ENCODE measurements at regions not wholly inside any gene's neighbourhood (a gene's known extent, or its start where the extent isn't known, plus 50 kb on each side); places are given as distances from the start of the nearest gene placed in this dataset.

DNA sequence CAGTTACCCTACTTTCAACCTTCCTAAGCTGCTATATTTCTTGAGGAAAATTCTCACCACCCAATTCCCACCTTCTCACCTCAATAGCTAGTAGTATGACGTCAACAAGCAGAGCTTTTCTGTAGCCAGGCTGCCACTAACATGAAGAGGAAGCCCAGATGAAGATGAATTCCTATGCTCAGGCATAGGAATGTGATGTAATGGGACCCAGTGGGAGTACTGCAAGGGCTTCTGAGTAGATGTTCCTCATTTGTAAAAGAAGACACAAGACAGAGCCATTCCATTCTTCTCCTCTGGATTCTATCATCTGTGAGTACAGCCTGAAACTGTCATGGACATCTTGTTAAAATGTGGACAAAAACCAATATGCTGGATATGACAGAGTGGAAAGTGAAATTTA lies 81.6 kb upstream of the KLF3 start:
- TF ChIP-seq CTCF (IDR thresholded peaks at IDR 0.05), result no peak
- Histone ChIP-seq H3K27me3 (no peaks in the 10 kb centered on the region), H3K36me3 (no peaks in the 10 kb centered on the region), H3K27ac (peak overlapping the region in 1 of 10 donors; percentile 12), H3K9me3 (peaks cover 0 to 3% (median 0%) of the 10 kb centered on the region in 11 donors), H3K4me3 (no peak overlapping the region), H3K4me1 (peaks cover 0 to 34% (median 0%) of the 10 kb centered on the region in 9 donors)
- intact Hi-C loops (cut with DNase I), result no loop called here
- WGBS, 2 donors, result 46 to 68% methylated on average over 1 of the region's 1 CpG
- no peak for ATAC-seq
- DNase-seq, result no peak

GRCh38 chr4:38582889-38583470 lies 81.0 kb upstream of the KLF3 start:
- H3K27ac ChIP-seq, result peak overlapping the region in 1 of 10 donors; percentile 12
- ATAC-seq (no peak), DNase-seq (no peak)
- intact Hi-C loops (cut with DNase I), result no loop called here
- no peaks in the 10 kb centered on the region for H3K36me3 ChIP-seq
- peaks cover 0 to 34% (median 0%) of the 10 kb centered on the region in 9 donors for H3K4me1 ChIP-seq
- TF ChIP-seq CTCF (IDR thresholded peaks at IDR 0.05), result no peak
- no peak overlapping the region for H3K4me3 ChIP-seq
- 72 to 81% methylated on average over 3 of the region's 3 CpGs for WGBS, 2 donors
- H3K27me3 ChIP-seq, result no peaks in the 10 kb centered on the region
- H3K9me3 ChIP-seq, result peaks cover 0 to 3% (median 0%) of the 10 kb centered on the region in 11 donors

GRCh38 chr4:38585871-38586270 lies 78.1 kb upstream of the KLF3 start:
- Histone ChIP-seq H3K36me3 (no peaks in the 10 kb centered on the region), H3K9me3 (peaks cover 0 to 4% (median 0%) of the 10 kb centered on the region in 11 donors), H3K27ac (no peak overlapping the region), H3K4me3 (no peak overlapping the region), H3K4me1 (peaks cover 0 to 33% (median 0%) of the 10 kb centered on the region in 9 donors), H3K27me3 (no peaks in the 10 kb centered on the region)
- TF ChIP-seq CTCF (IDR thresholded peaks at IDR 0.05), result no peak
- no peak for DNase-seq
- WGBS, 2 donors, result 86 to 88% methylated on average over 1 of the region's 1 CpG
- intact Hi-C loops (cut with DNase I), result no loop called here
- peak in 1 of 8 donors; percentile 7 for ATAC-seq

DNA sequence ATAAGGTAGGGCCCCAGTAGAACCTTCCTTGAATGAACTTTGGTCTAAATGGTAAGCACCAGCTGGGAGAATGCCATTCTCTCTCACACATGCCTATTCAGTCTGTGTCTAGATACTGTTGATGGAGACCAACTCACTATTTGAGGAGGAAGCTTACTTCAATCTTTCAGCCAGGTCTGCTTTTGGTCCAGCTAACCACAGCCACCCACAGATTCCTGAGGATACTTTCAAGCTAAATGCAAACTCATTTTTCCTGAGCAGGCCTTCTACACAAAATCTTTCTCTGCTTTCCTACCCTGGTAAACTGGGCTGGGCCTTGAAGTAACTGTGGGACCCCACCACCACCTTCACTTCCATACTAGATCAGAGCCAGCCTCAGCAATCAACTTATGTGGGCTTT lies 76.9 kb upstream of the KLF3 start:
- Histone ChIP-seq H3K9me3 (peaks cover 0 to 10% (median 0%) of the 10 kb centered on the region in 11 donors), H3K4me3 (no peak overlapping the region), H3K27ac (no peak overlapping the region), H3K4me1 (peaks cover 0 to 24% (median 0%) of the 10 kb centered on the region in 9 donors), H3K27me3 (no peaks in the 10 kb centered on the region), H3K36me3 (no peaks in the 10 kb centered on the region)
- TF ChIP-seq CTCF (IDR thresholded peaks at IDR 0.05), result no peak
- ATAC-seq (no peak), DNase-seq (no peak)
- intact Hi-C loops (cut with DNase I), result no loop called here

Measured in heart right ventricle (tissue), 16 donors.